Body of pancreas (tissue), 4 donors: ENCODE measurements at regions not wholly inside any gene's neighbourhood (a gene's known extent, or its start where the extent isn't known, plus 50 kb on each side); places are given as distances from the start of the nearest gene placed in this dataset.

ENCODE experiments used
- ATAC-seq: fragments of 150-250 bp; one replicate; pipeline ENCODE4 v1.9.1; 2016
- DNase-seq, 4 donors: peaks; one replicate each; pipeline ENCODE4 v3.0.0-alpha.2; 2019
- H3K27ac ChIP-seq, 4 donors: fragments of 200-600 bp; sonication (generic); 1 replicate in 3 of 4; 2 replicates in 1 of 4; pipeline versions ENCODE4 v1.5.1 to v1.6.1; 2016 to 2019; ENCODE audit warnings: mild to moderate bottlenecking in 1 of 4, mixed read lengths in 1 of 4, moderate library complexity in 1 of 4
- H3K27me3 ChIP-seq, 2 donors: fragments of 200-600 bp; sonication (generic); one replicate each; pipeline ENCODE4 v1.6.0; 2016; ENCODE audit warnings: mild to moderate bottlenecking in 1 of 2
- H3K36me3 ChIP-seq, 2 donors: fragments of 200-600 bp; sonication (generic); replicated peaks in 1 of 2; 2 replicates each; pipeline ENCODE4 v1.5.1; 2016; ENCODE audit warnings: low read depth in 2 of 2; ENCODE audit not compliant: insufficient read depth in 1 of 2
- H3K4me1 ChIP-seq: fragments of 200-600 bp; sonication (generic); one replicate; pipeline ENCODE4 v1.6.0; 2016
- H3K4me3 ChIP-seq, 2 donors: fragments of 200-600 bp; sonication (generic); 1 replicate in 1 of 2; 2 replicates in 1 of 2; pipeline ENCODE4 v1.5.1; 2016 to 2019
- H3K9me3 ChIP-seq, 3 donors: fragments of 200-600 bp; sonication (generic); 1 replicate in 2 of 3; 2 replicates in 1 of 3; pipeline ENCODE4 v1.5.1; 2016
- CTCF ChIP-seq, 7 experiments: fragments of 450-650 bp in 4 of 7; fragments of 200-600 bp in 3 of 7; sonication (generic) in 3 of 7; IDR thresholded peaks; one replicate each; pipeline ENCODE4 v1.5.1; 2016 to 2019; ENCODE audit warnings: antibody characterized with exemption in 7 of 7
- POLR2A ChIP-seq, 3 donors: fragments of 450-650 bp; IDR thresholded peaks; one replicate each; pipeline ENCODE4 v1.6.1; 2016; ENCODE audit warnings: antibody characterized with exemption in 3 of 3, mild to moderate bottlenecking in 2 of 3
- WGBS, 2 donors: methylation state at CpG; one replicate each; pipeline ENCODE4 v1.1.5; 2017; 5-methylcytosine and 5-hydroxymethylcytosine counted together
- intact Hi-C: fragments of 100-400 bp; cut with DNase I; formaldehyde crosslinking; loops from one replicate; pipeline ENCODE4 v1.15.1; 2023

- 20 to 23% methylated on average over 1 of the region's 1 CpG for WGBS, 2 donors
- DNase-seq = no peak
- peaks cover 7% of the 10 kb centered on the region for H3K4me1 ChIP-seq
- no peaks in the 10 kb centered on the region for H3K36me3 ChIP-seq
- ATAC-seq = peak; percentile 45
- H3K27ac ChIP-seq = no peak overlapping the region
- H3K9me3 ChIP-seq = no peaks in the 10 kb centered on the region
- H3K27me3 ChIP-seq = no peaks in the 10 kb centered on the region
- intact Hi-C loops = no loop called here
- TF ChIP-seq CTCF (IDR thresholded peaks at IDR 0.05) = no peak
- TF ChIP-seq POLR2A (IDR thresholded peaks at IDR 0.05) = no peak
- H3K4me3 ChIP-seq = no peak overlapping the region
These were observed 60.0 kb upstream of the LRP1B start for GRCh38 chr2:142190805-142191204.

DNA sequence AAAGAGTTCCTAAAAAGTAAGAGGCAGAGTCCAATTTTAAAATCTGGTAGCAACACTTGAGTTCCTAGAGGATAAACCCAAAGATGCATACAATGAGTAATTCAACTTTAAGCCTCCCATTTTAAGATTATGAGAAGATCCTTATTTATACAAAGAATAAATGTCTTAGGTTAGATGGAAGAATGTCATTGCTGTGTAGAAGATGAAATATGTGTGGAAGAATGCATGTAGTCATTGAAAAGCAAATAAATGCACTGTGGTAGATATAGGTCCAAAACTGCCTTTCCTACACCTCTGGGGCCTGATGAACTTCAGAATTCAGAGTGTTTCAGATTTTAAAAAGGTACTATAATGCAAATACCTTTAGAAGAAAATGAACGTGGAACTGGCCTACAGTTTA, 58.7 kb upstream of the LRP1B start:
- no peak for ATAC-seq
- no peak overlapping the region for H3K4me3 ChIP-seq
- peaks cover 10% of the 10 kb centered on the region for H3K4me1 ChIP-seq
- H3K27me3 ChIP-seq = no peaks in the 10 kb centered on the region
- DNase-seq = no peak
- no peaks in the 10 kb centered on the region for H3K36me3 ChIP-seq
- H3K27ac ChIP-seq = no peak overlapping the region
- intact Hi-C loops = no loop called here
- WGBS, 2 donors = 46 to 49% methylated on average over 1 of the region's 1 CpG
- no peaks in the 10 kb centered on the region for H3K9me3 ChIP-seq
- TF ChIP-seq POLR2A (IDR thresholded peaks at IDR 0.05) = no peak
- no peak for TF ChIP-seq CTCF (IDR thresholded peaks at IDR 0.05)

DNA sequence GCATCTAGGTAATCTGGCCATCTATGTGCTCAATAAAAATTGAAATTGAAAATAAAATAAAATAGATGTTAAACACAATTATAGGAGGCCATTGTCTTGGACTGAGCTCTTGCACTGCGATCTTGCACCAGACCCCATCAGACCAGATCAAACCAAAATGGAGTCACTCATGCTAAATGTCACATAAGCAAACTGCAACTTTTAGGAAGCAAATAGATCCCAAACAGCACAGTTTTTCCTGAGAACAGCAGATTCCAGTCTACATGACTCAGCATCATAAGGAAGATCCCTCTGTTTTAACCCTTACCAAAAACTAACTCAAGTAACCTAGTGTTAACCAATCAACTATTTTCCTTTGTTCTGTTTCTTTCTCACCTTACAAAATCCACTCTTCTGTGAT, 57.7 kb upstream of the LRP1B start:
- Histone ChIP-seq H3K4me3 (no peak overlapping the region), H3K27me3 (no peaks in the 10 kb centered on the region), H3K4me1 (peaks cover 10% of the 10 kb centered on the region), H3K27ac (no peak overlapping the region), H3K36me3 (no peaks in the 10 kb centered on the region), H3K9me3 (no peaks in the 10 kb centered on the region)
- ATAC-seq (no peak), DNase-seq (no peak)
- 96 to 97% methylated on average over 1 of the region's 1 CpG for WGBS, 2 donors
- intact Hi-C loops = no loop called here
- TF ChIP-seq CTCF (IDR thresholded peaks at IDR 0.05) = no peak
- TF ChIP-seq POLR2A (IDR thresholded peaks at IDR 0.05) = no peak

- TF ChIP-seq POLR2A (IDR thresholded peaks at IDR 0.05) (no peak), CTCF (IDR thresholded peaks at IDR 0.05) (peak in 4 of 7 experiments; percentile 21 to 31 (median 24))
- H3K27ac ChIP-seq = no peak overlapping the region
- no peak overlapping the region for H3K4me3 ChIP-seq
- intact Hi-C loops = no loop called here
- no peaks in the 10 kb centered on the region for H3K9me3 ChIP-seq
- H3K36me3 ChIP-seq = no peaks in the 10 kb centered on the region
- ATAC-seq (no peak), DNase-seq (peak; percentile 15 to 49 (median 30))
- peaks cover 5% of the 10 kb centered on the region for H3K4me1 ChIP-seq
- WGBS, 2 donors = 37 to 56% methylated on average over 16 to 22 of the region's 22 CpGs
- no peaks in the 10 kb centered on the region for H3K27me3 ChIP-seq
These were observed 50.2 kb upstream of the LRP1B start for GRCh38 chr2:142180820-142181533.
